H1 (cell line): ENCODE measurements at regions not wholly inside any gene's neighbourhood (a gene's known extent, or its start where the extent isn't known, plus 50 kb on each side); places are given as distances from the start of the nearest gene placed in this dataset.

Source experiments
- CTCF ChIA-PET: fragments of 300-600 bp; sonication (Branson Sonifier 250); formaldehyde crosslinking; loops from one replicate; lab custom pipeline; 2021; ENCODE audit not compliant: partially characterized antibody; lab: Charles Lee
- POLR2A ChIA-PET: fragments of 300-600 bp; sonication (Branson Sonifier 250); formaldehyde crosslinking; loops from one replicate; lab custom pipeline; 2021; ENCODE audit warnings: inconsistent platforms; ENCODE audit not compliant: partially characterized antibody; lab: Charles Lee
- DNase-seq, 2 experiments: peaks; one replicate each; pipeline versions ENCODE4 v3.0.0 to v3.0.0-alpha.2; 2010 to 2022; ENCODE audit warnings: low spot score in 2 of 2, low read depth in 1 of 2, mixed read lengths in 1 of 2
- FAIRE-seq: peaks from 2 replicates; lab custom pipeline; 2011; peaks lifted over from hg19 to GRCh38; lab: Jason Lieb, UNC
- H2AFZ ChIP-seq: 2 replicates; pipeline ENCODE4 v1.8.1; 2012; ENCODE audit warnings: low read length, inconsistent platforms
- H2AK5ac ChIP-seq: 2 replicates; pipeline ENCODE4 v1.6.1; 2013; ENCODE audit warnings: low read depth, low read length
- H2BK120ac ChIP-seq: replicated peaks from 2 replicates; pipeline ENCODE3; 2013; ENCODE audit warnings: low read depth, low read length, inconsistent platforms
- H2BK12ac ChIP-seq: 2 replicates; pipeline ENCODE4 v1.6.1; 2013; ENCODE audit warnings: low read depth, low read length
- H2BK15ac ChIP-seq: 2 replicates; pipeline ENCODE4 v1.6.1; 2013; ENCODE audit warnings: low read length
- H2BK20ac ChIP-seq: 2 replicates; pipeline ENCODE4 v1.6.1; 2013; ENCODE audit warnings: low read length
- H2BK5ac ChIP-seq: 2 replicates; pipeline ENCODE4 v1.6.1; 2013; ENCODE audit warnings: low read depth, low read length
- H3K14ac ChIP-seq: 2 replicates; pipeline ENCODE4 v1.6.1; 2013; ENCODE audit warnings: inconsistent platforms; ENCODE audit not compliant: insufficient read length
- H3K18ac ChIP-seq: 2 replicates; pipeline ENCODE4 v1.6.1; 2013; ENCODE audit warnings: low read length; ENCODE audit errors: extremely low read depth
- H3K23ac ChIP-seq: 2 replicates; pipeline ENCODE4 v1.6.1; 2013; ENCODE audit warnings: inconsistent platforms; ENCODE audit not compliant: insufficient read length
- H3K23me2 ChIP-seq: 2 replicates; pipeline ENCODE4 v1.6.1; 2013; ENCODE audit warnings: low read depth, low read length
- H3K27ac ChIP-seq: 2 replicates; pipeline ENCODE4 v1.6.1; 2011; ENCODE audit warnings: low read depth, low read length, inconsistent platforms
- H3K27me3 ChIP-seq, 4 experiments: replicated peaks in 1 of 4; 1 replicate in 1 of 4; 2 replicates in 3 of 4; pipeline versions ENCODE4 v1.6.1 to v1.8.1; 2011 to 2013; ENCODE audit warnings: low read length in 3 of 4, mild to moderate bottlenecking in 3 of 4, inconsistent platforms in 2 of 4, mixed read lengths in 2 of 4, moderate library complexity in 1 of 4; ENCODE audit not compliant: control insufficient read depth in 3 of 4, insufficient read depth in 3 of 4; ENCODE audit errors: extremely low read depth in 1 of 4
- H3K36me3 ChIP-seq, 4 experiments: 2 replicates each; pipeline versions ENCODE4 v1.6.1 to v1.8.1; 2011 to 2013; ENCODE audit warnings: mild to moderate bottlenecking in 4 of 4, low read length in 3 of 4, moderate library complexity in 2 of 4, control low read depth in 1 of 4, inconsistent platforms in 1 of 4; ENCODE audit not compliant: insufficient read depth in 4 of 4, control insufficient read depth in 2 of 4
- H3K4ac ChIP-seq: replicated peaks from 2 replicates; pipeline ENCODE3; 2013; ENCODE audit warnings: low read length, low read depth, mixed read lengths, inconsistent platforms; ENCODE audit not compliant: insufficient read length
- H3K4me1 ChIP-seq, 4 experiments: replicated peaks in 1 of 4; 1 replicate in 1 of 4; 2 replicates in 3 of 4; pipeline versions ENCODE4 v1.6.1 to v1.8.1; 2011 to 2013; ENCODE audit warnings: low read length in 3 of 4, inconsistent platforms in 2 of 4, mixed read lengths in 1 of 4; ENCODE audit not compliant: insufficient read depth in 4 of 4, control insufficient read depth in 3 of 4
- H3K4me2 ChIP-seq, 2 experiments: 2 replicates each; pipeline versions ENCODE4 v1.6.1 to v1.8.1; 2011 to 2013; ENCODE audit warnings: low read depth in 2 of 2, low read length in 2 of 2, control low read depth in 1 of 2, inconsistent platforms in 1 of 2, mild to moderate bottlenecking in 1 of 2; ENCODE audit not compliant: insufficient read depth in 1 of 2
- H3K4me3 ChIP-seq, 4 experiments: fragments of 200-600, 300-600 bp in 1 of 4; sonication (generic), shearing (Covaris generic), sonication (Bioruptor Twin) in 1 of 4; 2 replicates each; pipeline versions ENCODE4 v1.5.1 to v1.8.1; 2011 to 2016; ENCODE audit warnings: low read length in 4 of 4, low read depth in 3 of 4, control low read depth in 2 of 4, inconsistent platforms in 2 of 4, mild to moderate bottlenecking in 2 of 4, mixed read lengths in 1 of 4, moderate library complexity in 1 of 4; ENCODE audit not compliant: insufficient read depth in 2 of 4; ENCODE audit errors: extremely low read depth in 1 of 4
- H3K56ac ChIP-seq: replicated peaks from 2 replicates; pipeline ENCODE3; 2013; ENCODE audit warnings: low read depth, mild to moderate bottlenecking, mixed read lengths, low read length, inconsistent platforms; ENCODE audit not compliant: insufficient read length
- H3K79me1 ChIP-seq: 2 replicates; pipeline ENCODE4 v1.6.1; 2013; ENCODE audit warnings: low read depth, low read length, control low read depth
- H3K79me2 ChIP-seq, 2 experiments: 2 replicates each; pipeline versions ENCODE4 v1.6.1 to v1.8.1; 2012 to 2013; ENCODE audit warnings: low read length in 2 of 2, mild to moderate bottlenecking in 2 of 2, inconsistent platforms in 1 of 2; ENCODE audit not compliant: insufficient read depth in 2 of 2, control insufficient read depth in 1 of 2
- H3K9ac ChIP-seq, 4 experiments: replicated peaks in 1 of 4; 1 replicate in 1 of 4; 2 replicates in 3 of 4; pipeline versions ENCODE4 v1.6.1 to v1.8.1; 2011 to 2013; ENCODE audit warnings: low read depth in 3 of 4, low read length in 3 of 4, control low read depth in 2 of 4, mild to moderate bottlenecking in 2 of 4, moderate library complexity in 2 of 4, inconsistent platforms in 1 of 4; ENCODE audit errors: extremely low read depth in 1 of 4
- H3K9me3 ChIP-seq, 2 experiments: 2 replicates each; pipeline versions ENCODE4 v1.6.1 to v1.8.1; 2012 to 2013; ENCODE audit warnings: mild to moderate bottlenecking in 2 of 2, moderate library complexity in 2 of 2, control low read depth in 1 of 2, inconsistent platforms in 1 of 2, low read depth in 1 of 2, low read length in 1 of 2, mixed read lengths in 1 of 2; ENCODE audit not compliant: insufficient read depth in 2 of 2
- H4K20me1 ChIP-seq, 2 experiments: replicated peaks in 1 of 2; 2 replicates each; pipeline versions ENCODE3 to v1.8.1; 2011 to 2013; ENCODE audit warnings: inconsistent platforms in 2 of 2, low read length in 2 of 2, mild to moderate bottlenecking in 1 of 2; ENCODE audit not compliant: insufficient read depth in 2 of 2, control insufficient read depth in 1 of 2
- H4K5ac ChIP-seq: 2 replicates; pipeline ENCODE4 v1.6.1; 2013; ENCODE audit warnings: low read length, low read depth, mixed read lengths, inconsistent platforms; ENCODE audit not compliant: insufficient read length
- H4K8ac ChIP-seq: 2 replicates; pipeline ENCODE4 v1.8.0; 2013; ENCODE audit warnings: mild to moderate bottlenecking, moderate library complexity, low read length, inconsistent platforms; ENCODE audit not compliant: insufficient read depth; ENCODE audit errors: extremely low read depth
- H4K91ac ChIP-seq: replicated peaks from 2 replicates; pipeline ENCODE3; 2013; ENCODE audit warnings: low read length, mixed read lengths, inconsistent platforms; ENCODE audit not compliant: insufficient read length
- FOSL1 ChIP-seq: IDR thresholded peaks from 2 replicates; pipeline ENCODE4 v1.6.1; 2011; ENCODE audit warnings: mild to moderate bottlenecking, low read depth, low read length, moderate library complexity; ENCODE audit not compliant: insufficient read depth
- GABPA ChIP-seq: IDR thresholded peaks from 2 replicates; pipeline ENCODE4 v1.6.1; 2011; ENCODE audit warnings: mild to moderate bottlenecking, low read length, moderate library complexity, borderline replicate concordance; ENCODE audit not compliant: insufficient read depth
- GTF2F1 ChIP-seq: IDR thresholded peaks from 2 replicates; pipeline ENCODE4 v1.6.1; 2012; ENCODE audit warnings: low read depth, low read length, improper control_type of control experiment, borderline replicate concordance
- HDAC2 ChIP-seq, 2 experiments: fragments of 300-600 bp in 1 of 2; sonication (generic) in 1 of 2; IDR thresholded peaks; 2 replicates each; pipeline ENCODE4 v1.6.1; 2011 to 2012; ENCODE audit warnings: low read depth in 2 of 2, low read length in 2 of 2, mild to moderate bottlenecking in 2 of 2, moderate library complexity in 2 of 2, borderline replicate concordance in 1 of 2, inconsistent platforms in 1 of 2
- RBBP5 ChIP-seq: IDR thresholded peaks from 2 replicates; pipeline ENCODE4 v1.7.1; 2012; ENCODE audit warnings: low read depth, mild to moderate bottlenecking, inconsistent platforms, low read length, moderate library complexity, borderline replicate concordance

DNA sequence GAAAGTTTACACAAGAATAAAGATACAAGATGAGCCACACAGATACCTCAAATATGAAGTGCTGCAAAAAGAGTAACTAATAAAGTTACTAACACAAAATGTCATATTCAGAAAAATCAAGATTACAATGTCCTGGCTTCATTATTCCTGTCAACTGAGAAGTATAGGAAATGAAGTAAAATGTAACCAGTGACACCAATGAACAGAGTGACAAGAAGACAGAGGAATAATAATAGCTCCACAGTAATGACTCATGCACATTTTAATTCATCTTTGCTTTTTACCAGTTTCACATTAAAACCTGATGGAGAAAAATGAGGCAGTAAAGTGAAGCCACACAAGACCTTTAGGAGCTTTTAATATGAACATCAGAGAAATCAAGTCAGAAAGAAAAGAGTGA, 214.1 kb downstream of the ZBBX start:
- H2BK120ac ChIP-seq: no peak overlapping the region
- H3K23ac ChIP-seq: no peak overlapping the region
- H3K56ac ChIP-seq: no peak overlapping the region
- H4K8ac ChIP-seq: no peak overlapping the region
- no peak overlapping the region for H2BK5ac ChIP-seq
- H3K79me1 ChIP-seq: no peaks in the 10 kb centered on the region
- H4K91ac ChIP-seq: no peak overlapping the region
- ChIA-PET POLR2A (interaction anchor here (1.2 kb wide), 1 partner anchor 30 kb away, joined by 4 read pairs; no protein-coding TSS in a partner anchor), CTCF (interaction anchor here (0.7 to 1.5 kb wide), 4 partner anchors 11 to 88 kb away, joined by 3 to 5 read pairs (median 3); no protein-coding TSS in a partner anchor)
- H2AFZ ChIP-seq: no peak overlapping the region
- H2AK5ac ChIP-seq: no peak overlapping the region
- no peak overlapping the region for H3K4me3 ChIP-seq
- peaks cover 0 to 6% (median 1%) of the 10 kb centered on the region in 4 experiments; a peak in 2 of 7 replicates for H3K4me1 ChIP-seq
- H3K27me3 ChIP-seq: no peaks in the 10 kb centered on the region
- H3K9me3 ChIP-seq: no peaks in the 10 kb centered on the region
- no peak for DNase-seq
- no peak overlapping the region for H4K5ac ChIP-seq
- H4K20me1 ChIP-seq: no peaks in the 10 kb centered on the region
- no peak overlapping the region for H2BK20ac ChIP-seq
- no peak overlapping the region for H3K18ac ChIP-seq
- no peaks in the 10 kb centered on the region for H3K79me2 ChIP-seq
- no peak overlapping the region for H3K4ac ChIP-seq
- no peak overlapping the region for H2BK12ac ChIP-seq
- no peak overlapping the region for H3K4me2 ChIP-seq
- H3K23me2 ChIP-seq: no peaks in the 10 kb centered on the region
- H3K9ac ChIP-seq: no peak overlapping the region
- no peak overlapping the region for H3K14ac ChIP-seq
- no peaks in the 10 kb centered on the region for H3K36me3 ChIP-seq
- TF ChIP-seq FOSL1 (no peak), GTF2F1 (no peak), RBBP5 (no peak), HDAC2 (IDR thresholded peaks at IDR 0.05; ENCODE audit: borderline replicate concordance in 1 of 2, low read depth in 2 of 2, low read length in 2 of 2) (no peak), GABPA (no peak)
- no peak for FAIRE-seq
- no peak overlapping the region for H3K27ac ChIP-seq
- H2BK15ac ChIP-seq: no peak overlapping the region
